ENCODE measurements at regions not wholly inside any gene's neighbourhood (a gene's known extent, or its start where the extent isn't known, plus 50 kb on each side); places are given as distances from the start of the nearest gene placed in this dataset.

- TF ChIP-seq, protein P1, sequence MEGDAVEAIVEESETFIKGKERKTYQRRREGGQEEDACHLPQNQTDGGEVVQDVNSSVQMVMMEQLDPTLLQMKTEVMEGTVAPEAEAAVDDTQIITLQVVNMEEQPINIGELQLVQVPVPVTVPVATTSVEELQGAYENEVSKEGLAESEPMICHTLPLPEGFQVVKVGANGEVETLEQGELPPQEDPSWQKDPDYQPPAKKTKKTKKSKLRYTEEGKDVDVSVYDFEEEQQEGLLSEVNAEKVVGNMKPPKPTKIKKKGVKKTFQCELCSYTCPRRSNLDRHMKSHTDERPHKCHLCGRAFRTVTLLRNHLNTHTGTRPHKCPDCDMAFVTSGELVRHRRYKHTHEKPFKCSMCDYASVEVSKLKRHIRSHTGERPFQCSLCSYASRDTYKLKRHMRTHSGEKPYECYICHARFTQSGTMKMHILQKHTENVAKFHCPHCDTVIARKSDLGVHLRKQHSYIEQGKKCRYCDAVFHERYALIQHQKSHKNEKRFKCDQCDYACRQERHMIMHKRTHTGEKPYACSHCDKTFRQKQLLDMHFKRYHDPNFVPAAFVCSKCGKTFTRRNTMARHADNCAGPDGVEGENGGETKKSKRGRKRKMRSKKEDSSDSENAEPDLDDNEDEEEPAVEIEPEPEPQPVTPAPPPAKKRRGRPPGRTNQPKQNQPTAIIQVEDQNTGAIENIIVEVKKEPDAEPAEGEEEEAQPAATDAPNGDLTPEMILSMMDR (IDR thresholded peaks at IDR 0.05), result no peak
- no peak for TF ChIP-seq EZH2 (IDR thresholded peaks at IDR 0.05; ENCODE audit: borderline replicate concordance, insufficient read depth, low read depth, low read length, poor library complexity, severe bottlenecking)
These were observed 454.4 kb downstream of the C4orf33 start for GRCh38 chr4:129550281-129550785.

Measured in B cell (primary cell).